Loucy (cell line): ENCODE measurements at regions not wholly inside any gene's neighbourhood (a gene's known extent, or its start where the extent isn't known, plus 50 kb on each side); places are given as distances from the start of the nearest gene placed in this dataset.

Experiments used
- EZH2phosphoT487 ChIP-seq: fragments of 200-600 bp; IDR thresholded peaks from 2 replicates; pipeline ENCODE4 v1.6.1; 2018; ENCODE audit warnings: antibody characterized with exemption, mild to moderate bottlenecking, moderate library complexity, borderline replicate concordance
- TF ChIP-seq, protein P1 (sequence below): fragments of 200-600 bp; sonication (generic); conservative IDR thresholded peaks from 2 replicates; pipeline ENCODE4 v1.5.1; 2014; ENCODE audit warnings: mild to moderate bottlenecking, antibody characterized with exemption, low read length

- TF ChIP-seq, protein P1, sequence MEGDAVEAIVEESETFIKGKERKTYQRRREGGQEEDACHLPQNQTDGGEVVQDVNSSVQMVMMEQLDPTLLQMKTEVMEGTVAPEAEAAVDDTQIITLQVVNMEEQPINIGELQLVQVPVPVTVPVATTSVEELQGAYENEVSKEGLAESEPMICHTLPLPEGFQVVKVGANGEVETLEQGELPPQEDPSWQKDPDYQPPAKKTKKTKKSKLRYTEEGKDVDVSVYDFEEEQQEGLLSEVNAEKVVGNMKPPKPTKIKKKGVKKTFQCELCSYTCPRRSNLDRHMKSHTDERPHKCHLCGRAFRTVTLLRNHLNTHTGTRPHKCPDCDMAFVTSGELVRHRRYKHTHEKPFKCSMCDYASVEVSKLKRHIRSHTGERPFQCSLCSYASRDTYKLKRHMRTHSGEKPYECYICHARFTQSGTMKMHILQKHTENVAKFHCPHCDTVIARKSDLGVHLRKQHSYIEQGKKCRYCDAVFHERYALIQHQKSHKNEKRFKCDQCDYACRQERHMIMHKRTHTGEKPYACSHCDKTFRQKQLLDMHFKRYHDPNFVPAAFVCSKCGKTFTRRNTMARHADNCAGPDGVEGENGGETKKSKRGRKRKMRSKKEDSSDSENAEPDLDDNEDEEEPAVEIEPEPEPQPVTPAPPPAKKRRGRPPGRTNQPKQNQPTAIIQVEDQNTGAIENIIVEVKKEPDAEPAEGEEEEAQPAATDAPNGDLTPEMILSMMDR = no peak
- no peak for TF ChIP-seq EZH2phosphoT487
Observed at GRCh38 chr2:103875531-103875930, 978.4 kb upstream of the POU3F3 start.
